A673 (cell line): ENCODE measurements at regions not wholly inside any gene's neighbourhood (a gene's known extent, or its start where the extent isn't known, plus 50 kb on each side); places are given as distances from the start of the nearest gene placed in this dataset.

ENCODE experiments used
- CTCF ChIP-seq: fragments of 300-800, 200-600 bp; sonication (generic); conservative IDR thresholded peaks from 2 replicates; pipeline ENCODE4 v1.5.1; 2017; ENCODE audit warnings: low read depth, mild to moderate bottlenecking, antibody characterized with exemption, low read length, moderate library complexity, mixed read lengths
- EZH2 ChIP-seq: fragments of 200-600 bp; sonication (generic); IDR thresholded peaks from 2 replicates; pipeline ENCODE4 v1.6.1; 2017; ENCODE audit warnings: borderline replicate concordance, low read depth, mild to moderate bottlenecking, mixed read lengths, antibody characterized with exemption, low read length; ENCODE audit not compliant: poor library complexity, severe bottlenecking

- TF ChIP-seq CTCF (no peak), EZH2 (no peak)
Measured at GRCh38 chr17:6285486-6285885, 149.4 kb downstream of the AIPL1 start.
